GM21360 (cell line): ENCODE measurements at regions not wholly inside any gene's neighbourhood (a gene's known extent, or its start where the extent isn't known, plus 50 kb on each side); places are given as distances from the start of the nearest gene placed in this dataset.
"Not testable (repeated sequence)": the region's sequence is repeated elsewhere in the genome, so short reads cannot be mapped to it uniquely, and the experiment has no call there.

Source experiments
- ATAC-seq: cut with Tn5 transposase; IDR thresholded peaks from one replicate; pipeline ENCODE4 v1.9.1; 2021; ENCODE audit warnings: mild to moderate bottlenecking, moderate library complexity; ENCODE audit not compliant: unreplicated experiment

- ATAC-seq: no peak
These were observed 250.7 kb downstream of the VAPA start for GRCh38 chr18:10164271-10165071.

GRCh38 chr18:10166164-10166807 is 252.5 kb downstream of the VAPA start:
- no peak for ATAC-seq

GRCh38 chr18:10167759-10168158 is 253.9 kb downstream of the VAPA start:
- ATAC-seq: no peak

DNA sequence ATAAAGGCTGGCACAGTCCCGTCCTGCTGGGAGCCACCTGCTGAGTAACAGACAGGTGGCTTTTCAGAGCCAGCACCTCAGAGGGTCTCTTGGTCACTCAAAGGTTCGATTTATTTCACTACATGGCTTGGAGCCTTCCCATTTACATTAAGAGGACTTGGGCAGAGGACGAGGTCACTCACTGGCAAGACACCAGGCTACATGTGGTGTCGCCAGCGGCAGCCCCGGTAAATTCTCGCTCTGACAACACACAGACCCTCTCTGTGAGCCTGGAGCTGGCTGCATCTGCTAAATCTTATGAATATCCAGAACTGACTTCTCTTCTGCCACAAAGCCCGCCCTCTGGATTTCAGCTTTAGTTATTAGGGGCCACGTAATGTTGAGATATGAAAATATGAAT is 254.7 kb downstream of the VAPA start:
- no peak for ATAC-seq

DNA sequence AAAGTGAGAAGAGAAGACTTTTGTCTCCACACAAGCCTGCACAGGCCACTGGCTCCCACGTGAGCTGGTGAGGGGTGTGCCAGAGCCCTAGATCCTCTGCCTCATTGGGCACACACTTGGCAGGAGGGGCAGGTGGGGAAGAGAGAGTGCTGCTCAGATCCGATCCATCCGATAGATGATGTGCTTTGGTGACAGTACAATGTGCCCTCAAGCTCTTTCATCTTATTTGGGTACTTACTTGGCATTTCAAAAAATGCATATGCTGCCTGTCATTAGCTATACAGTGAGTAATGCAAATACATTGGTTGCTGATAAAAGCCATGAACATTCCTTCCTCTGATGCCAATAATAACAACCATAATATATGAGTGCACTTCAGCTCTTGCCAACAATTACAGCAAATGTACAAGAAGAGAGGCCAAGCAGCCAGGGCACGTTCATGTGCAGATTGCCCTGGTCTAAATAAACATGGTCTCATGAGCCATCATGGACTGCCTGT is 255.3 kb downstream of the VAPA start:
- ATAC-seq: no peak

GRCh38 chr18:10169814-10170213 is 256.0 kb downstream of the VAPA start:
- ATAC-seq: no peak

DNA sequence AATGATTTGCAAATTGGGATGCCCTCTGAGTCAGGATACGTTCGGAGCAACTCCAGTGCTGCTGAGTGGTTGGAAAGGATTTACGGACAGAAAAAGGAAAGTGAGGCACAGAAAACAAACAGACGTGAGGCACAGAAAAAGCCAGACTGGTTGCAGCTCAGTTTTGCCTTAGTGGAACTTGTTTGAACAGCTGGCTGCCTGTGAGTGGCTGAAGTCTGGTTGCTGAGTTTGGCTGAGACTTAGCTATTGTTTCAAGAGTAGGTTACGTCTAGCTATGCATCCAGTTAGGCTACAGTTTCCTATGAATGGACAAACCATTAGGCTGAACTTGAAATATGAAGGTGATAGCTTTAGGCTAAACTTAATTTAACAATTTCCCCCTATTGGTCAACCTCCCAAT is 256.6 kb downstream of the VAPA start:
- no peak for ATAC-seq

DNA sequence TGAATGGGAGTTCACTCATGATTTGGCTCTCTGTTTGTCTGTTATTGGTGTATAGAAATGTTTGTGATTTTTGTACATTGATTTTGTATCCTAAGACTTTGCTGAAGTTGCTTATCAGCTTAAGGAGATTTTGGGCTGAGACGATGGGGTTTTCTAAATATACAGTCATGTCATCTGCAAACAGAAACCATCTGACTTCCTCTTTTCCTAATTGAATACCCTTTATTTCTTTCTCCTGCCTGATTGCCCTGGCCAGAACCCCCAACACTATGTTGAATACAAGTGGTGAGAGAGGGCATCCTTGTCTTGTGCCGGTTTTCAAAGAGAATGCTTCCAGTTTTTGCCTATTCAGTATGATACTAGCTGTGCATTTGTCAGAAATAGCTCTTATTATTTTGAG is 261.5 kb downstream of the VAPA start:
- not testable (repeated sequence) for ATAC-seq

DNA sequence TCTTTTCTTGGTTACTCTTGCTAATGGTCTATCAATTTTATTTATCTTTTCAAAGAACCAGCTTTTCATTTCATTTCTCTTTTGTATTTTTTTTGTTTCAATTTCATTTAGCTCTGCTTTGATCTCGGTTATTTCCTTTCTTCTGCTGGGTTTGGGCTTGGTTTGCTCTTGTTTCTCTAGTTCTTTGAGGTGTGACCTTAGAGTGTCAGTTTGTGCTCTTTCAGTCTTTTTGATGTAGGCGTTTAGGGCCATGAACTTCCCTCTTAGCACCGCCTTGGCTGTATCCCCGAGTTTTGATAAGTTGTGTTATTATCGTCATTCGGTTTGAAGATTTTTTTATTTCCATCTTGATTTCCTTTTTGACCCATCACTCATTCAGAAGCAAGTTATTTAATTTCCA is 265.5 kb downstream of the VAPA start:
- ATAC-seq: not testable (repeated sequence)

GRCh38 chr18:10182009-10182624 is 268.3 kb downstream of the VAPA start:
- ATAC-seq: no peak

DNA sequence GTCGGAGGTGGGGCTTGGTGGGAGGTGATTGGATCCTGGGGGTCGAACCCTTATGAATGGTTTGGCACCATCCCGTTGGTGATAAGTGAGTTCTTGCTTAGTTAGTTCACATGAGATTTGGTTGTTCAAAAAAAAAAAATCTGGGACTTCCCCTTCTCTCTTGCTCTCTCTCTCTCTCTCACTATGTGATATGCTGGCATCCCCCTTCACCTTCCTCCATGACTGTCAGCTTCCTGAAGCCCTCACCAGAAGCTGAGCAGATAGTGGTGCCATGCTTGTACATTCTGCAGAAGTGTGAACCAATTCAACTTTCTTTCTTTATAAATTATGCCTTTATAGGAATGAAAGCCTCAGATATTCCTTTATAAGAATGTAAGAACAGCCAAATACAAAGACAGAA is 269.7 kb upstream of the APCDD1 start:
- ATAC-seq: no peak

DNA sequence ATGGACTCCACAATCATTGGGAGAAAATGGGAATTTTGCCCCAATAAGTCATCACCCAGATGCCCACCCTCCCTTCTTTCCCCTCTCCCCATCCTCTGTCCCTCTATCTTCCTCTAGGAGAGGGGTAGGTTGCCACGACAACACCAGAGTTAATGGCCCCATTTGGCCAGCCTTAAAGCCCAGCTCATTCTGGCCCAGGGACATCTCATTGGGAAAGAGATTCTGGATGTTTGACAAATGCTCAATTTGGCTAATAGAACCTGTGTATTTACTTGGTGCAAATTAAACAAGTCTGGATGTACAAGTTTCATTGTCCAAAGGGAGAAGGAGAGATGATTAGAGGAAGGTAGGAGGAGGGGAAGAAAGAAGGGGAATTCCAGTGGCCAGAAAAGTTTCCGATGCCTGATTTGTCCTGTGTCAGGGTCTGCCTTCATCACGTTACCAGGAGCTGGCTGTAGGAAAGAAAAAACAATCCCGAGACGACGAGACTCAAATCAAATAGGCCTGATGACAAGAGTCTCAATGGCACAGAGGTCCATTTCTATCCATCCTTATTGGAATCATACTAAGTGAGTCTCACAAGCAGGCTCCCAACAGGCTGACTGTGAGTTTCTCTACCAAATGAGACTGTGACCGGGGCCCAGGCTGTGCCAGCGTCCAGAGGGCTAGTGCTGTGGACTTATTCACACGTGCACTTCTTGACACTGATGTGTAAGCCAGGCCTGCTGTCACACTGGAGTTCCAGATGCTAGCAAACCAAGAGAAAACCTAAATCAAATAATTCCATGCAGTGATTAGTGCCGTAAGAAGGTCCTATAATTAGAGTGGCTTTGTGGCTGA is 265.2 kb upstream of the APCDD1 start:
- ATAC-seq: no peak

GRCh38 chr18:10190564-10190963 is 263.9 kb upstream of the APCDD1 start:
- ATAC-seq: no peak

DNA sequence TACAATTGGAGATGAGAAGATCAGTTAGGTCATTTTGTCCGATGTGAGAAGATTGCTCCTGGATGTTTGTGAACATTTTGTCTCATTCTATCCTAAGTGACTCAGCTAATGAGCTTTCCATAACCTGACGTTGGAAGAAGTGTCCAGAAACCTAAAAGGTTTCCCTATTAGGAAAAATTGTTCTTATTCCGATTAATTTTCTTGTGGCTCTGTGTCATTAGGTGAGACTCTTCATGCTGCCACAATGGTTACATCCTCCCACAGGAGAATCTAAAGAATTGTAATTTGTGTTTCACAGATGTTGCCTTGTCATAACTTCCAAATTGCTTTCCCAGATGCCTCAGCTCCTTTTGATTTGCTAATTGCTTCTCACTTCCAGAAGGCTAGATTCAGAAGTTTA is 261.0 kb upstream of the APCDD1 start:
- ATAC-seq: no peak

GRCh38 chr18:10194592-10194991 is 259.8 kb upstream of the APCDD1 start:
- ATAC-seq: no peak

- ATAC-seq: no peak
These were observed 258.9 kb upstream of the APCDD1 start for GRCh38 chr18:10195529-10195928.

DNA sequence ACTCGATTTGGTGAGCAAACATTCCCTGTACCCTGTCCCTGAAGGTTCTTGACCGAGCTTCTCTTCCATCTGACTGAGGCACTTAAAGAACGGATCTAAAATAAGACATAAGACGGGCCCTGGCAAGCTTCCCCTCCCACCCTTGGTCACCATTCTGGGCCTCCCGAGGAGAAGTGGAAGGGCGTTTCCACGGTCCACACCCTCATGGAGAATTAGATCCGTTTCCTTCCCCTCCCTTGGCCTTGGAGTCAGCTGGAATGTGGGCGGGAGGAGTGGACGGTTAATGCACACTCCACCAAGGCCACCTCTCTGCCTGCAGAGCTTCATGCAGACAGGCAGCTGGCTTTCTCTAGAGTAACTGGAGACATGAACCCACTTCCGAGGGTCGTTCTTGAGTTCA is 257.3 kb upstream of the APCDD1 start:
- no peak for ATAC-seq

DNA sequence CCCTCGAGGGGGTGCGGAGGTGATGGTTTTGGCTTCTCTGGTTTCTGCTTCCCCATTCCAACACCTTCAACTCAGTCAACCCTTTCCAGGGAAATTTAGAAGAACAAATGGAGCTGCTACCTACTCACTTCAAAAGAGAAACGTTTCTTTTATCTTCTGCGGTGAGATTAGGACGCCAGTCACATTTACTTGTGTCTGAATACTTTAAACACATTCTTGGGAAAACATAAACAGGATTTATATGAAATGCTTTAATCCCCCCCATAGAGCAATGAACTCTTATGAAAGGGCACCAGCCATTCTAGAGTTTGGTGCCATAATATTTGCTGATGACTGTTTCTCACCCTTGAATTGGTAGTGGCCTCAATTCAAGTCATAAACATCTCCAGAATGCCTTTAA is 253.2 kb upstream of the APCDD1 start:
- ATAC-seq: no peak

DNA sequence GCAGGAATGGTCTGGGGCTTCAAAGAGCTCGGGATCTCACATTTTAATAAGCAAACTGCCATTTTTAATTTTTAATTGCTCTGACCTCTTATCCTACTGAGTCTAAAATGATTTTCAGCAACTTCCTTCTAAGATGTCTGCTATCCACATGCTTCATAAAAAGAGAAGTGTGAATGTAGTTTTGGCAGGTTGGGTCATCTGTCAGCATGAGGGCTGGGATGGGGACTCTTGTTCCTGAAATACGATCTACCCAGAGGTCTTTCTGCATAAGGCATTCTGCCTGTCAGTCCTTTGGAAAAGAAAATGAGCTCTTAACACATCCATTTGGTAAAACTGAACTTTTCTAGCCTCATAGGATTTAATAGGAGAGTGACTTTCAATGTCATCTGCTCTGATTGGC is 252.8 kb upstream of the APCDD1 start:
- ATAC-seq: no peak

- no peak for ATAC-seq
These were observed 251.6 kb upstream of the APCDD1 start for GRCh38 chr18:10202845-10203321.

DNA sequence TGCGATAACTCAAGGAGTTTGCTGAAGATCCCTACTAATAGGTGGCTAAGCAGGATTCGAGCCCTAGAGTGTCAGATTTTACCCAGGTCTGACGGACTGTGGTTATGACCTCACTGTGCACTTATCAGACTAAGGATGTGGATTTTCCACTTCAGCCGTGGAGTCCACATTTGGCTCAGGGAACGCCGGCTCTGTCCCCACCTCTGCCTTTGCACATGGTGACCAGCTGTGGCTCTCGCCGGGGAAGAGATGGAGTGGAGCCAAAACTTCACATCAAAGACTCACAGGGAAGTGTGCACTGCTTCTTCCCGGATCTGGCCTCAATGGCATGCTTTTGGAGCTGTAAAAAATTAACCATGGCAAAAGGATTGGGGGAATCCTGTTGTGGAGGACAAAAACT is 249.3 kb upstream of the APCDD1 start:
- no peak for ATAC-seq
